SU-DHL-6 (cell line): ENCODE measurements at regions not wholly inside any gene's neighbourhood (a gene's known extent, or its start where the extent isn't known, plus 50 kb on each side); places are given as distances from the start of the nearest gene placed in this dataset.

Experiments used
- CTCF ChIP-seq: fragments of 200-600 bp; sonication (generic); IDR thresholded peaks from one replicate; pipeline ENCODE4 v1.5.1; 2017; ENCODE audit warnings: antibody characterized with exemption, mild to moderate bottlenecking, low read length, moderate library complexity; ENCODE audit not compliant: insufficient read depth, poor library complexity, severe bottlenecking
- EZH2phosphoT487 ChIP-seq: fragments of 200-600 bp; sonication (generic), shearing (Covaris generic); conservative IDR thresholded peaks from 2 replicates; pipeline ENCODE4 v1.6.1; 2018; ENCODE audit warnings: mild to moderate bottlenecking, antibody characterized with exemption, low read length, moderate library complexity, mixed read lengths

GRCh38 chr16:35510701-35511100 lies 2051.3 kb downstream of the TP53TG3F start:
- no peak for TF ChIP-seq CTCF
- TF ChIP-seq EZH2phosphoT487: no peak
